ENCODE measurements at regions not wholly inside any gene's neighbourhood (a gene's known extent, or its start where the extent isn't known, plus 50 kb on each side); places are given as distances from the start of the nearest gene placed in this dataset.

DNA sequence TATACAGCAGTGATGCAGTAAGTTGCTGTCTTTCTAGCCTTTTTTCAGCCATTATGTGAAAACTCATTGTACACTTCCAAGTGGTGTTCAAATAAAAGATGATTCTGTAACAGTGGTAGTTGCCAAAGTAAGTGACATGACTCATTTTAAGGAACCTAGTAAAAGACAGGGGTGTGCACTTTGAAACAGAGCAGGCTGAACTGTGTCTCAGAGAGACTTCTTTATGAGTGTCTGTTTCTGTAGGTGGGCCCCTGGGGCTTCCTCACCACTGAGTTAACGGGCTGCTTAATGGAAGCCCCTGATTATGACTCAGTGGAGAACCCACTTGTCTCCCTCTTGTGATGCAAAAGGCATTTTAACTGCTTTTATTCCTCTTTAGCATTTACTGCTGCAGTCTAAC lies 147.3 kb downstream of the PCTP start:
- DNase-seq (ENCODE audit: low read depth in 1 of 2, low spot score in 1 of 2): no peak
- Histone ChIP-seq H3K4me3 (replicated peaks; ENCODE audit: insufficient read depth, low read length) (no peak overlapping the region), H3K27me3 (ENCODE audit: insufficient read depth, poor library complexity, severe bottlenecking) (no peaks in the 10 kb centered on the region), H3K27ac (replicated peaks) (no peak overlapping the region)
- TF ChIP-seq SPI1 (IDR thresholded peaks at IDR 0.05; ENCODE audit: borderline replicate concordance, low read depth) (no peak), POLR2AphosphoS5 (IDR thresholded peaks at IDR 0.05; ENCODE audit: low read depth) (no peak), GABPA (IDR thresholded peaks at IDR 0.05; ENCODE audit: low read depth) (no peak), REST (IDR thresholded peaks at IDR 0.05; ENCODE audit: insufficient replicate concordance, low read depth) (no peak), CTCF (IDR thresholded peaks at IDR 0.05; ENCODE audit: insufficient read depth, low read length) (no peak)

DNA sequence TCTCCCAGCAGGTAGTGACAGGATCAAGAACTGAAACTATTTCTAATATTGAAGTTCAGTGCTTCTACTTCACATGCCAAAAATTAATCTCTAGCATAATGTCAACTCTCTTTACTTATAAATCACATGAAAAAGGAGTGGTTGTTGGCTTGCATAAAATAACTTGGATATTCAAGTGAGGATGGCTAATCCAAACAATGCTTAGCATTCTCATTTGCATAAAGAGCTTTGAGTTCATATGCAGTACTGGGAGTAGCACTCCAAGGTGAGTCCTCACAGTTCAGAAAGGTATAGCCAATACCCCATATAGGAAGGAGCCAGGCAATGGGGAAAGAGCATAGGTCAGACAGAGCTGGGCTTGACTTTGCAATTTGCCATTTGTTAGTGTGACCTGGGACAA lies 149.3 kb downstream of the PCTP start:
- Histone ChIP-seq H3K27ac (replicated peaks) (no peak overlapping the region), H3K27me3 (ENCODE audit: insufficient read depth, poor library complexity, severe bottlenecking) (peaks cover 3% of the 10 kb centered on the region), H3K4me3 (replicated peaks; ENCODE audit: insufficient read depth, low read length) (no peak overlapping the region)
- DNase-seq (ENCODE audit: low read depth in 1 of 2, low spot score in 1 of 2): no peak
- no peak for TF ChIP-seq CTCF (IDR thresholded peaks at IDR 0.05; ENCODE audit: insufficient read depth, low read length)

DNA sequence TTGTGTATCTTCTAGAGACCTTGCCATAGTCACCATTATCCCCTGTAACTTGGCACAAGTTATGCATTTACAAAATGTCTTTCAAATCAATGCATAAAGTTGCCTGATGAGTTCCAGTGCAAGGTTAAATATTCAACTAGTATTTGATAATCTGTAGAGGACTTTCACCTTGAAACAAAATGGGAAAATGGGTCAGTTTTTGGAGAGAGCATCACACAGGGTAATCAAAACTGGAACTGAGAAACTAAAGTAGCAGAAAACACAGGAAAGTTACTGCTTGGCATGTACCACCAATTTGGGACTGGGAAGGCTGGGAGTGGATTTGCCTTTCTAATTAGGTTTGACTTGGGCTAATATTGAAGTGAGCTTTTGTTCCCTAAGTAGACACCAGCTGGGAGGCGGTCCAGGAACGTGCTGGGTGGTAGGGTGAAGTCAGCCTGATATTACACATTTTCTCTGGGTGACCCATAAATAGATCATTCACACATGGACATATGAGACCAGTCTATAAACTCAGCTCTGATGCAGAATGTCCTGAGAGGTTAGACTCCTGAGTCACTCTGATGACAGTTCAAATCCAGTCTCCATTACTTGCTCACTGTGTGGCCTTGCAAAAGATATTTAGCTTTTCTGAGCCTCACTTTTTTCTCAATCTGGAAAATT lies 152.3 kb downstream of the PCTP start:
- H3K4me3 ChIP-seq (replicated peaks; ENCODE audit: insufficient read depth, low read length): no peak overlapping the region
- H3K27me3 ChIP-seq (ENCODE audit: insufficient read depth, poor library complexity, severe bottlenecking): peaks cover 3% of the 10 kb centered on the region
- TF ChIP-seq GABPA (IDR thresholded peaks at IDR 0.05; ENCODE audit: low read depth) (no peak), POLR2AphosphoS5 (IDR thresholded peaks at IDR 0.05; ENCODE audit: low read depth) (no peak), CTCF (IDR thresholded peaks at IDR 0.05; ENCODE audit: insufficient read depth, low read length) (no peak), SPI1 (IDR thresholded peaks at IDR 0.05; ENCODE audit: borderline replicate concordance, low read depth) (no peak), REST (IDR thresholded peaks at IDR 0.05; ENCODE audit: insufficient replicate concordance, low read depth) (no peak)
- no peak for DNase-seq (ENCODE audit: low read depth in 1 of 2, low spot score in 1 of 2)
- H3K27ac ChIP-seq (replicated peaks): no peak overlapping the region

DNA sequence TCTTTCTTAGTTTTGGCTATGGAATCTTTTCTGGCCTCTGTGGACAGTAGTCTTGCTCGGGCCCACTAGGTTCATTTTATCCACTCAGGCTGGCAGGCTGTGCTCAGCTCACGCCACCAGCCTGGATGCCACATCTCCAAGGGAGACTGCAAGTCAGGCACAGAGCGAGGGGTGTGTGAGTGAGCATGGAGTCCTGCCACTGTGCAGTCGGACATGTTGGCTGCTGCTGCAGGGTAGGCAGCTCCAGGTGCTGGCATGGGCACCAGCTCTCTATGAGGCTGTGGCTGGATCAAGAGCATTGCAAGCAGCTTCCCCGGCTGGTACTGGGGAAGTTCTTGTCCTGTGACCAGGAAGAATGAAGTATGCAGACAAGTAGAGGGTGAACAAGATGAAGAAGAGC lies 158.9 kb downstream of the PCTP start:
- Histone ChIP-seq H3K27ac (replicated peaks) (no peak overlapping the region), H3K4me3 (replicated peaks; ENCODE audit: insufficient read depth, low read length) (no peak overlapping the region), H3K27me3 (ENCODE audit: insufficient read depth, poor library complexity, severe bottlenecking) (peaks cover under 1% of the 10 kb centered on the region)
- no peak for DNase-seq (ENCODE audit: low read depth in 1 of 2, low spot score in 1 of 2)
- TF ChIP-seq POLR2AphosphoS5 (IDR thresholded peaks at IDR 0.05; ENCODE audit: low read depth) (no peak), CTCF (IDR thresholded peaks at IDR 0.05; ENCODE audit: insufficient read depth, low read length) (no peak), REST (IDR thresholded peaks at IDR 0.05; ENCODE audit: insufficient replicate concordance, low read depth) (no peak), GABPA (IDR thresholded peaks at IDR 0.05; ENCODE audit: low read depth) (no peak), SPI1 (IDR thresholded peaks at IDR 0.05; ENCODE audit: borderline replicate concordance, low read depth) (no peak)

Measured in HL-60 (cell line).